GM06990 (cell line): ENCODE measurements at regions not wholly inside any gene's neighbourhood (a gene's known extent, or its start where the extent isn't known, plus 50 kb on each side); places are given as distances from the start of the nearest gene placed in this dataset.

ENCODE experiments used
- DNase-seq: peaks from one replicate; pipeline ENCODE4 v3.0.0-alpha.2; 2011; ENCODE audit not compliant: insufficient read length; ENCODE audit errors: extremely low read depth
- H3K27me3 ChIP-seq: replicated peaks from 2 replicates; pipeline ENCODE4 v1.6.0; 2011; ENCODE audit warnings: low read length; ENCODE audit not compliant: control insufficient read depth, insufficient read depth
- H3K36me3 ChIP-seq: 2 replicates; pipeline ENCODE4 v1.5.1; 2011; ENCODE audit warnings: low read length; ENCODE audit not compliant: control insufficient read depth, insufficient read depth
- H3K4me3 ChIP-seq: replicated peaks from 2 replicates; pipeline ENCODE4 v1.5.1; 2011; ENCODE audit warnings: low read depth, mild to moderate bottlenecking, control low read depth, low read length
- CTCF ChIP-seq: IDR thresholded peaks from 2 replicates; pipeline ENCODE4 v1.5.1; 2011; ENCODE audit warnings: low read length, control low read depth, mild to moderate bottlenecking, inconsistent platforms; ENCODE audit not compliant: insufficient read depth, poor library complexity, severe bottlenecking

- Histone ChIP-seq H3K27me3 (no peaks in the 10 kb centered on the region), H3K36me3 (no peaks in the 10 kb centered on the region), H3K4me3 (no peak overlapping the region)
- TF ChIP-seq CTCF = no peak
- no peak for DNase-seq
Observed at GRCh38 chr9:27750566-27750965, 177.3 kb upstream of the C9orf72 start.

GRCh38 chr9:27752069-27752468, 178.8 kb upstream of the C9orf72 start:
- Histone ChIP-seq H3K27me3 (no peaks in the 10 kb centered on the region), H3K4me3 (no peak overlapping the region), H3K36me3 (no peaks in the 10 kb centered on the region)
- TF ChIP-seq CTCF = no peak
- no peak for DNase-seq

- no peaks in the 10 kb centered on the region for H3K27me3 ChIP-seq
- TF ChIP-seq CTCF = no peak
- no peak for DNase-seq
Observed at GRCh38 chr9:27755846-27756245, 182.6 kb upstream of the C9orf72 start.

GRCh38 chr9:27756418-27756817, 183.1 kb upstream of the C9orf72 start:
- no peak for TF ChIP-seq CTCF
- DNase-seq = no peak
- no peaks in the 10 kb centered on the region for H3K27me3 ChIP-seq
- H3K4me3 ChIP-seq = no peak overlapping the region
- H3K36me3 ChIP-seq = no peaks in the 10 kb centered on the region

More at GRCh38 chr9:27755846-27756245, 182.6 kb upstream of the C9orf72 start:
- Histone ChIP-seq H3K4me3 (no peak overlapping the region), H3K36me3 (no peaks in the 10 kb centered on the region)

GRCh38 chr9:27763831-27764230, 190.6 kb upstream of the C9orf72 start:
- H3K27me3 ChIP-seq = no peaks in the 10 kb centered on the region
- DNase-seq = no peak
- no peak overlapping the region for H3K4me3 ChIP-seq
- no peak for TF ChIP-seq CTCF
- H3K36me3 ChIP-seq = no peaks in the 10 kb centered on the region

- Histone ChIP-seq H3K36me3 (no peaks in the 10 kb centered on the region), H3K27me3 (no peaks in the 10 kb centered on the region), H3K4me3 (no peak overlapping the region)
- DNase-seq = no peak
- no peak for TF ChIP-seq CTCF
Observed at GRCh38 chr9:27765266-27766072, 192.2 kb upstream of the C9orf72 start.
